Stomach (tissue), 8 donors: ENCODE measurements at regions not wholly inside any gene's neighbourhood (a gene's known extent, or its start where the extent isn't known, plus 50 kb on each side); places are given as distances from the start of the nearest gene placed in this dataset.

Experiments used
- DNase-seq, 2 donors: peaks; one replicate each; pipeline versions ENCODE4 v3.0.0 to v3.0.0-alpha.2; 2013 to 2019
- H3K27ac ChIP-seq, 5 donors: fragments of 200-600 bp in 4 of 5; sonication (generic) in 4 of 5; one replicate each; pipeline ENCODE4 v1.5.1; 2013 to 2019; ENCODE audit warnings: mild to moderate bottlenecking in 1 of 5, moderate library complexity in 1 of 5
- H3K27me3 ChIP-seq, 3 donors: fragments of 200-600 bp; sonication (generic); one replicate each; pipeline ENCODE4 v1.5.1; 2017 to 2019; ENCODE audit warnings: mixed run types in 1 of 3
- H3K36me3 ChIP-seq, 4 donors: fragments of 200-600 bp; sonication (generic); 1 replicate in 3 of 4; 2 replicates in 1 of 4; pipeline ENCODE4 v1.5.1; 2016 to 2019
- H3K4me1 ChIP-seq, 4 donors: fragments of 200-600 bp; sonication (generic); one replicate each; pipeline ENCODE4 v1.5.1; 2016 to 2019
- H3K4me3 ChIP-seq, 4 donors: fragments of 200-600 bp; sonication (generic) in 3 of 4; one replicate each; pipeline ENCODE4 v1.5.1; 2016 to 2019; ENCODE audit warnings: mild to moderate bottlenecking in 1 of 4
- H3K9me3 ChIP-seq, 4 donors: fragments of 200-600 bp; sonication (generic); one replicate each; pipeline ENCODE4 v1.5.1; 2016 to 2019
- EP300 ChIP-seq: sonication (generic); formaldehyde crosslinking; IDR thresholded peaks from one replicate; pipeline ENCODE4 v1.6.1; 2017; ENCODE audit warnings: antibody characterized with exemption
- POLR2A ChIP-seq, 4 donors: fragments of 450-650 bp; IDR thresholded peaks; one replicate each; pipeline ENCODE4 v1.6.1; 2016; ENCODE audit warnings: antibody characterized with exemption in 4 of 4, control low read depth in 2 of 4, mild to moderate bottlenecking in 1 of 4, moderate library complexity in 1 of 4
- POLR2AphosphoS5 ChIP-seq, 3 donors: sonication (generic); formaldehyde crosslinking; IDR thresholded peaks; one replicate each; pipeline ENCODE4 v1.6.1; 2016; ENCODE audit warnings: antibody characterized with exemption in 3 of 3
- WGBS, 5 donors: extraction: QIAGEN DNeasy Blood & Tissue Kit in 3 of 5; methylation state at CpG; one replicate each; pipeline versions ENCODE4 v1.1.5 to v1.1.7; 2013 to 2018; 5-methylcytosine and 5-hydroxymethylcytosine counted together
- intact Hi-C: fragments of 100-400 bp; cut with DNase I; formaldehyde crosslinking; loops from one replicate; pipeline ENCODE4 v1.15.1; 2023; ENCODE audit warnings: low total_unique reads
- TF ChIP-seq, protein P1 (sequence below), 7 experiments: fragments of 450-650 bp in 4 of 7; fragments of 200-600 bp in 3 of 7; sonication (generic) in 3 of 7; IDR thresholded peaks; one replicate each; pipeline ENCODE4 v1.5.1; 2016 to 2019; ENCODE audit warnings: antibody characterized with exemption in 7 of 7, control low read depth in 2 of 7, mild to moderate bottlenecking in 1 of 7
- donor health status: healthy with polysubstance abuse.
- donor health status: Bipolar disorder and iron deficiency.
- donor health status: healthy.

DNA sequence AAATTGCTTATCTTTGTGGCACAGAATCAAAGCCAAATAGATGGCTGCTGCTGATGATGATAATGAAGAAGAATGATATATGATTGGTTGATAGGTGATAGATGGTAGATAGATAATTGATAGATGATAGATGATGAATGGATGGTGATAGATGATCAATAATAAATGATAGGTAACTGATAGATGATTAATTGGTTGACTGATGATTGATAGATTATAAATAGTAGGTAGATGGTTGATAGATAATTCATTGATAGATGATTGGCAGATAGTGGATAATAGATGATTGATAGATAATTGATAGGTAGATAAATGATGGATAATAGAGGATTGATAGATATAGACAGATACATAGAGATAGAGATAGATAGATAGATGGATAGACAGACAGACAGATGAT is 430.2 kb downstream of the EIPR1 start:
- Histone ChIP-seq H3K27me3 (peaks cover 0 to 2% (median 0%) of the 10 kb centered on the region in 3 donors), H3K27ac (no peak overlapping the region), H3K36me3 (no peaks in the 10 kb centered on the region), H3K4me3 (no peak overlapping the region), H3K4me1 (no peaks in the 10 kb centered on the region), H3K9me3 (peaks cover 0 to 13% (median 6%) of the 10 kb centered on the region in 4 donors)
- TF ChIP-seq POLR2AphosphoS5 (IDR thresholded peaks at IDR 0.05) (no peak), POLR2A (IDR thresholded peaks at IDR 0.05) (no peak), EP300 (no peak)
- TF ChIP-seq, protein P1, sequence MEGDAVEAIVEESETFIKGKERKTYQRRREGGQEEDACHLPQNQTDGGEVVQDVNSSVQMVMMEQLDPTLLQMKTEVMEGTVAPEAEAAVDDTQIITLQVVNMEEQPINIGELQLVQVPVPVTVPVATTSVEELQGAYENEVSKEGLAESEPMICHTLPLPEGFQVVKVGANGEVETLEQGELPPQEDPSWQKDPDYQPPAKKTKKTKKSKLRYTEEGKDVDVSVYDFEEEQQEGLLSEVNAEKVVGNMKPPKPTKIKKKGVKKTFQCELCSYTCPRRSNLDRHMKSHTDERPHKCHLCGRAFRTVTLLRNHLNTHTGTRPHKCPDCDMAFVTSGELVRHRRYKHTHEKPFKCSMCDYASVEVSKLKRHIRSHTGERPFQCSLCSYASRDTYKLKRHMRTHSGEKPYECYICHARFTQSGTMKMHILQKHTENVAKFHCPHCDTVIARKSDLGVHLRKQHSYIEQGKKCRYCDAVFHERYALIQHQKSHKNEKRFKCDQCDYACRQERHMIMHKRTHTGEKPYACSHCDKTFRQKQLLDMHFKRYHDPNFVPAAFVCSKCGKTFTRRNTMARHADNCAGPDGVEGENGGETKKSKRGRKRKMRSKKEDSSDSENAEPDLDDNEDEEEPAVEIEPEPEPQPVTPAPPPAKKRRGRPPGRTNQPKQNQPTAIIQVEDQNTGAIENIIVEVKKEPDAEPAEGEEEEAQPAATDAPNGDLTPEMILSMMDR (IDR thresholded peaks at IDR 0.05): no peak
- DNase-seq: no peak
- intact Hi-C loops: no loop called here

DNA sequence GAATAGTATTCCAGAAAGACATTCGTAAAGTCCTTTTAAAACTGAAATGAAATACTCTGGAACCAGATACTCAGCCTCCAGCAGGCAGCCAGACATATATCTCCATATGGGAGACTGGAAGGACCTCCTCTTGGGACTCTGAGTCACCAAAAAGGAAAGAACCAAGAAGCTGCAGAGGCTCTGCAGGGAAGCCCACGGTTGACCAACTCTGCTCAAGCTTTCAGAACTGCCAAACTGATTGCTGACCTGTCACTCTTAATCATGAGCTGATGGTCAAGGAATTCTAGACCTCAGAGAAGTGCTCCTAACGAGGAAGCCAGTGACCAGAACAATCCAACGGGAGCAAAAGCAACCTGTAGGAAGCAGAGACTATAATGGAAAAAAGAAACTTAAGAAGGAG is 434.7 kb downstream of the EIPR1 start:
- no peak for TF ChIP-seq POLR2AphosphoS5 (IDR thresholded peaks at IDR 0.05)
- TF ChIP-seq POLR2A (IDR thresholded peaks at IDR 0.05): no peak
- TF ChIP-seq EP300: no peak
- TF ChIP-seq, protein P1 (IDR thresholded peaks at IDR 0.05): no peak

DNA sequence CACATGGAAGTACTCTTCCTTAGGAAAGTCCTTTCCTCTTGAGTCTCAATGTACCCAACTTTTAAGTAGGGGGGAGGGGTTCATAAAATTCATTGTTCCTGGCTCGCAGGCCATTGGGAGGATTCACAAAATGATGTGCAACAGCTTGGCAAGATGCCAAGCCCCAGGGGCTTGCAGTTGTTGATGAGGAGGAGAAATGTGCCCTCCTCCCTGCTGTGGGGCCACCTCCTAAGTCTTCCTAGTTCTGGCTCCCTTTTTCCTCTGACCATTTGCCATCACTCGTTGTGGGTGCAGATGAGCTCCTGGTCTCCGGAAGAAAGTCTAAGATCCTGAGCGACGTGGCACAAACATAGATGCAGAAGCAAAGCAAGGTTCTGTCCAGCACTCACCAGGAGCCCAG is 435.4 kb downstream of the EIPR1 start:
- TF ChIP-seq EP300: no peak
- Histone ChIP-seq H3K36me3 (no peaks in the 10 kb centered on the region), H3K4me3 (no peak overlapping the region), H3K4me1 (no peaks in the 10 kb centered on the region), H3K27ac (no peak overlapping the region), H3K9me3 (peaks cover 0 to 13% (median 6%) of the 10 kb centered on the region in 4 donors), H3K27me3 (peaks cover 0 to 25% (median 5%) of the 10 kb centered on the region in 3 donors)
- DNase-seq: no peak
- WGBS, 5 donors: 73 to 89% (median 78%) methylated on average over 5 of the region's 5 CpGs
- intact Hi-C loops: no loop called here

More for the DNA sequence above, 434.7 kb downstream of the EIPR1 start:
- Histone ChIP-seq H3K4me1 (no peaks in the 10 kb centered on the region), H3K4me3 (no peak overlapping the region), H3K9me3 (peaks cover 0 to 13% (median 6%) of the 10 kb centered on the region in 4 donors), H3K36me3 (no peaks in the 10 kb centered on the region), H3K27ac (no peak overlapping the region), H3K27me3 (peaks cover 0 to 25% (median 5%) of the 10 kb centered on the region in 3 donors)
- no peak for DNase-seq
- intact Hi-C loops: no loop called here
- 55 to 69% (median 62%) methylated on average over 4 of the region's 4 CpGs for WGBS, 5 donors

DNA sequence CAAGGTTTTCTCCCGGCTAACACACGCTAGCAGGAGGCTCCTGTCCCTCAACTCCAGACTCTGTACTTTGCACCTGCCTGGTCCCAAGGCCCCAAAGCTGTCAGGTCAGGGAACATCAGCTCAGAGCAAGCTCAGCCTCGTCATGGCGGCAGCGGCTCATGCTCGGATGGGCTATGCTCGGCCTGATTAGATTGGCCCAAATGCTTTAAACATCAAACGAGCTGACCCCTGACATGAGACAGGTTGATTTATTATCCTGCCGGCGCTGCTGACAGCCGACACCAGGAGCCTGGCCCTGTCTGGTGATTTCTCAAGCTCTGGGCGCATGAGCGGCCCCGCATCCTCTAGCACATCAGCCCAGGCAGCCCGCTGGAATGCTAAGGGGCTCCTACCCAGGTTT is 436.4 kb downstream of the EIPR1 start:
- TF ChIP-seq POLR2AphosphoS5 (IDR thresholded peaks at IDR 0.05): no peak
- TF ChIP-seq EP300: no peak
- TF ChIP-seq, protein P1 (IDR thresholded peaks at IDR 0.05): no peak
- TF ChIP-seq POLR2A (IDR thresholded peaks at IDR 0.05): no peak
- no peak overlapping the region for H3K4me3 ChIP-seq

DNA sequence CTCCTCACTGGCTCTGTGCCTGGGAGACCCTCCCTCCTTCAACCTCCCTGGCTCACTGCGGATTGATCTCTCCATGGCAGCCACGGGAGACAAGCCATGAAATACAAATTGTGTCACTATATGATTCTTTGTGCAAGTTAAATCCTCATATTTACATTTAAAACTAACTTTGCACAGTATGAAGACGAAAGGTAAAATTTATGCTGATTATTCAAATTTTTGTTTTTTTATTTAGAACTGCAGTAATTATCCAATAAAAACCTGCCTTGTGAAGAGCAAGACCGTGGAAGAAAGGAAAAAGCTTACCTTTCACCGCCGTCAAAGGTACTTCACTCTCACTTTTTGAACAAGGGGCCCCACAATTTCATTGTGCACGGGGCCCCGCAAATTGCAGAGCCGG is 436.9 kb downstream of the EIPR1 start:
- TF ChIP-seq EP300: no peak
- TF ChIP-seq, protein P1 (IDR thresholded peaks at IDR 0.05): no peak
- TF ChIP-seq POLR2A (IDR thresholded peaks at IDR 0.05): no peak
- no peak for TF ChIP-seq POLR2AphosphoS5 (IDR thresholded peaks at IDR 0.05)
- DNase-seq: no peak
- intact Hi-C loops: no loop called here
- Histone ChIP-seq H3K4me3 (no peak overlapping the region), H3K9me3 (peaks cover 0 to 7% (median 2%) of the 10 kb centered on the region in 4 donors), H3K36me3 (no peaks in the 10 kb centered on the region), H3K27ac (no peak overlapping the region), H3K27me3 (peaks cover 0 to 23% (median 5%) of the 10 kb centered on the region in 3 donors), H3K4me1 (no peaks in the 10 kb centered on the region)
- WGBS, 5 donors: 75 to 87% (median 78%) methylated on average over 9 of the region's 9 CpGs

More for the DNA sequence above, 436.4 kb downstream of the EIPR1 start:
- H3K27me3 ChIP-seq: peaks cover 0 to 23% (median 5%) of the 10 kb centered on the region in 3 donors
- H3K36me3 ChIP-seq: no peaks in the 10 kb centered on the region
- H3K4me1 ChIP-seq: no peaks in the 10 kb centered on the region
- intact Hi-C loops: no loop called here
- peaks cover 0 to 7% (median 2%) of the 10 kb centered on the region in 4 donors for H3K9me3 ChIP-seq
- no peak overlapping the region for H3K27ac ChIP-seq
- 16 to 37% (median 25%) methylated on average over 8 to 15 of the region's 15 CpGs for WGBS, 5 donors
- DNase-seq: no peak
